C4-2B (cell line): ENCODE measurements at regions not wholly inside any gene's neighbourhood (a gene's known extent, or its start where the extent isn't known, plus 50 kb on each side); places are given as distances from the start of the nearest gene placed in this dataset.

Source experiments
- H3K27ac ChIP-seq: fragments of 450-650 bp; 2 replicates; pipeline ENCODE4 v1.5.1; 2017
- ZFX ChIP-seq: fragments of 450-650 bp; IDR thresholded peaks from 2 replicates; pipeline ENCODE4 v1.6.1; 2017
- TF ChIP-seq, protein P1 (sequence below): fragments of 450-650 bp; conservative IDR thresholded peaks from 2 replicates; pipeline ENCODE4 v1.5.1; 2017; ENCODE audit warnings: mild to moderate bottlenecking

DNA sequence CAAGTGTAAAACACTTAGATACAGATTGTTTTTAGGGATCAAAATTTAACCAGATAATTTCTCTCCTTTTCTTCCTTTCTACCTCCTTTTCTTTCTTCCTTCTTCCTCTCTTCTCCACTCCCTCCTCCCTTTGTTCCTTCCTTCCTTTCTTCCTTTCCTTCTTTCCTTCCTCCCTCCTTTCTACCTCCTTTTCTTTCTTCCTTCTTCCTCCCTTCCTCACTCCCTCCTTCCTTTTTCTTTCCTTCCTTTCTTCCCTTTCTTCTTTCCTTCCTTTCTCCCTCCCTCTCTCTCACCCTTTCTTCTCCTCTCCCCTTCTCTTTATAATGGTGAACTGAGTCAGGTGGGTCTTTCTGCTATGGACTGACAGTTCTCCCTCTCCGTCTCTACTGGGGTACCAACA, 397.5 kb upstream of the CDH11 start:
- TF ChIP-seq, protein P1, sequence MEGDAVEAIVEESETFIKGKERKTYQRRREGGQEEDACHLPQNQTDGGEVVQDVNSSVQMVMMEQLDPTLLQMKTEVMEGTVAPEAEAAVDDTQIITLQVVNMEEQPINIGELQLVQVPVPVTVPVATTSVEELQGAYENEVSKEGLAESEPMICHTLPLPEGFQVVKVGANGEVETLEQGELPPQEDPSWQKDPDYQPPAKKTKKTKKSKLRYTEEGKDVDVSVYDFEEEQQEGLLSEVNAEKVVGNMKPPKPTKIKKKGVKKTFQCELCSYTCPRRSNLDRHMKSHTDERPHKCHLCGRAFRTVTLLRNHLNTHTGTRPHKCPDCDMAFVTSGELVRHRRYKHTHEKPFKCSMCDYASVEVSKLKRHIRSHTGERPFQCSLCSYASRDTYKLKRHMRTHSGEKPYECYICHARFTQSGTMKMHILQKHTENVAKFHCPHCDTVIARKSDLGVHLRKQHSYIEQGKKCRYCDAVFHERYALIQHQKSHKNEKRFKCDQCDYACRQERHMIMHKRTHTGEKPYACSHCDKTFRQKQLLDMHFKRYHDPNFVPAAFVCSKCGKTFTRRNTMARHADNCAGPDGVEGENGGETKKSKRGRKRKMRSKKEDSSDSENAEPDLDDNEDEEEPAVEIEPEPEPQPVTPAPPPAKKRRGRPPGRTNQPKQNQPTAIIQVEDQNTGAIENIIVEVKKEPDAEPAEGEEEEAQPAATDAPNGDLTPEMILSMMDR: no peak
- TF ChIP-seq ZFX: no peak
- H3K27ac ChIP-seq: no peak overlapping the region

GRCh38 chr16:65515193-65515592, 393.3 kb upstream of the CDH11 start:
- no peak overlapping the region for H3K27ac ChIP-seq
- TF ChIP-seq ZFX: no peak
- TF ChIP-seq, protein P1: no peak

GRCh38 chr16:65510850-65511249, 389.0 kb upstream of the CDH11 start:
- H3K27ac ChIP-seq: no peak overlapping the region
- TF ChIP-seq, protein P1: no peak
- no peak for TF ChIP-seq ZFX

DNA sequence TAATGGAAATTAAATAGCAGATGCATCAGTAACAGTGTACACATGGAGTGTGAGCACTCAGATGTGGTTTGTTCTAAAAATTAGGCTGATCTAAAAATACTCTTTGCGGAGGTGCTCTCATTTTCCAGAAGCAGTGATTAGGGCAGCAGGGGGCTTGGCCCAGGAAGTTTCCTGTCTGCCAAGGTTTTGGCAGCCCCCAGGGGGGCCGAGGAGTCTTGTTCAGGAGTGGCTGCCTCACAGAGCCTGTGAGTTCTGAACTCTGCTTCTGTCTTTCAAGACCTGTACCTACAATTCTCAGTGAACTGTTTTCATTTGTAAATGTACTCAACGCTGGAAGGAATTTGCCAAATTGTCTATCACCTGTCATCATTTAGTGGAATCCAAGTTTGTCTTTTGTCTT, 388.4 kb upstream of the CDH11 start:
- H3K27ac ChIP-seq: no peak overlapping the region
- TF ChIP-seq ZFX: no peak
- TF ChIP-seq, protein P1: no peak

DNA sequence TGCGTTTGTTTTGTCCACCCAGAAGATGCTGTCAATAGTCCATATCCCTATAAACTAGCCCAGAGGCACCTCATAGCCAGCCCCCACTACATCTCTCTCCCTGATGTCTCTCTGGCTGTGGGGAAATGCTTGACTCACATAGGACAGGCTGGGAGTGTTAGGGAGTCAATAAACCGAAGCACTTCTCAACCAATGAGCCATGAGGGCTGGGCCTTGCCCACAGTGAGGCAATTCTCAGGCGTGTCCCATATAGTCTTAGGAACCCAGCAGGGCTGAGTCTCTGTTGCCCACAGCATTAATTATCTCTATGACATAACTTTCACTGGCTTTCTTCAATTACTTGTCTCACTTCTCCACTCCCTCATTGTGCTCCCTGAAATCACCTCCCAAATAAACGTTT, 387.3 kb upstream of the CDH11 start:
- no peak overlapping the region for H3K27ac ChIP-seq
- TF ChIP-seq ZFX: no peak
- TF ChIP-seq, protein P1: no peak

DNA sequence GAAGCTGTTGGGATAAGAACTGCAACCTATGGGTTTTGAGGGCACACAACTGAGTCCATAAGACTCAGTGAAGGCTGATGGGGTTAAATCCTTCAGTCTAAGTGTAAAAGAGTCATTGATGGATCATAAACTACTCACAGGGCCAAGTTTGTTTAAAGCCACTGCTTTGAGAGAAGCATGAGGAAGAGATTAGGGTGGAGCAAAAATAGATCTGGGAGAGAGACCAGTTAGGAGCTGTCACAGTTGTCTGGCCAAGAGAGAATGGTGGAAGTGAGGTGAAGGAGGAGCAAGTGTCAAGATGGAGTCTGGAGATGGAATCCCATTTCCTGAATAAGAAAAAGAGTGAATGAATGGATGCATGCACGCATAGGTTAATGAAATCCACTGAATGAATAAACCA, 379.1 kb upstream of the CDH11 start:
- H3K27ac ChIP-seq: no peak overlapping the region
- TF ChIP-seq ZFX: no peak
- TF ChIP-seq, protein P1: no peak

GRCh38 chr16:65500007-65500406, 378.1 kb upstream of the CDH11 start:
- H3K27ac ChIP-seq: no peak overlapping the region
- TF ChIP-seq ZFX: no peak
- TF ChIP-seq, protein P1: no peak
